Stimulated activated naive CD4-positive, alpha-beta T cell treated with Interleukin-2 at 50 U/mL for 16 hours (primary cell): ENCODE measurements at regions not wholly inside any gene's neighbourhood (a gene's known extent, or its start where the extent isn't known, plus 50 kb on each side); places are given as distances from the start of the nearest gene placed in this dataset.
"Not testable (repeated sequence)": the region's sequence is repeated elsewhere in the genome, so short reads cannot be mapped to it uniquely, and the experiment has no call there.

ENCODE experiments used
- DNase-seq: peaks from one replicate; lab custom pipeline; 2025; lab: John Stamatoyannopoulos, UW

GRCh38 chrX:1700757-1701156, 85.9 kb downstream of the ASMT start:
- no peak for DNase-seq

- not testable (repeated sequence) for DNase-seq
Measured at GRCh38 chrX:1701396-1701901, 86.6 kb downstream of the ASMT start.

DNA sequence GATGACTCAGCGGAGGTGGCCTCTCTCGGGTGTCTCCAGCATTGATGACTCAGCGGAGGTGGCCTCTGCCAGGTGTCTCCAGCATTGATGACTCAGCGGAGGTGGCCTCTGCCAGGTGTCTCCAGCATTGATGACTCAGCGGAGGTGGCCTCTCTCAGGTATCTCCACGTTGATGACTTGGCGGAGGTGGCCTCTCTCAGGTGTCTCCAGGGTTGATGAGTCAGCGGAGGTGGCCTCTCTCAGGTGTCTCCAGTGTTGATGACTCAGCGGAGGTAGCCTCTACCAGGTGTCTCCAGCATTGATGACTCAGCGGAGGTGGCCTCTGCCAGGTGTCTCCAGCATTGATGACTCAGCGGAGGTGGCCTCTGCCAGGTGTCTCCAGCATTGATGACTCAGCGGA, 87.3 kb downstream of the ASMT start:
- not testable (repeated sequence) for DNase-seq

DNA sequence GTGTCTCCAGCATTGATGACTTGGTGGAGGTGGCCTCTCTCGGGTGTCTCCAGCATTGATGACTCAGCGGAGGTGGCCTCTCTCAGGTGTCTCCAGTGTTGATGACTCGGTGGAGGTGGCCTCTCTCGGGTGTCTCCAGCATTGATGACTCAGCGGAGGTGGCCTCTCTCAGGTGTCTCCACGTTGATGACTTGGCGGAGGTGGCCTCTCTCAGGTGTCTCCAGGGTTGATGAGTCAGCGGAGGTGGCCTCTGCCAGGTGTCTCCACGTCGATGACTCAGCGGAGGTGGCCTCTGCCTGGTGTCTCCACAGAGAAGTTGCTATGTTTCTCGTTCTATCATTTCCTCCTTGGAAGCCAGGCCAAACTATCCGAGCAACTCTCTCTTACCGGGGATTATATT, 87.7 kb downstream of the ASMT start:
- DNase-seq, result not testable (repeated sequence)

- DNase-seq, result not testable (repeated sequence)
Measured at GRCh38 chrX:1709277-1709676, 94.4 kb downstream of the ASMT start.

DNA sequence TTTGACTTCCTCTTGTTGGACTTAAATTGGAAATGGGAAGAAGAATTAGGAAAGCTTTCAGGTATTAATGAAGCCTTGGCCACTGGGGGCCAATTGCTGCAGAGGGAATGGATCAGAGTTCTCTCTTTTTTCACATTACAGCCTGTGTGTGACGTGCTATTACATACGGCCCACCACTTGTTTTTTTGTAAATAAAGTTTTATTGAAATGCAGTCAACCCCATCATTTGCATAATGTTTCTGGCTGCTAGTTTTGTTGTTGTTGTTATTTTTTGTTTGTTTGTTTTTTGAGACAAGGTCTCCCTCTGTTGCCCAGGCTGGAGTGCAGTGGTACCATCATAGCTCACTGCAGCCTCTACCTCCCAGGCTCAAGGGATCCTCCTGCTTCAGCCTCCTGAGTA, 98.4 kb downstream of the ASMT start:
- DNase-seq, result no peak

DNA sequence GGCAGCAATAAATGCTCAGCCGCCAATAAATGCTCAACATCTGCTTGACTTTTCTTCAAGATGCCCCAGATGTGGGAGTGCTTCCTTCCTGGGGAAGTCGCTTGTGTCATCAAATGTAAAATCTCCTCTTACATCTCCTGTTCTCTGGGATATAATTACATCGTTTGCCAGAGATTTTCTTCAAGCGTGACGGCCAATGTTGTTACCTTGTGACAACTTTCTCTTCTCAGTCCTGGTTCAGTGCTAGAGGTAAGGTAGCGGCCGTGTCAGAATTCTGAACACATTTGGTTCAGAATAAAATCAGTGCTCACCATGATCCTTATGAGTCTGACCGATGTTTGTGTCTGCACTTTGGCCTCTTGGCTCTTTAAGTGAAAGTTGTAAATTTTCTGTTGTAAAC, 102.5 kb downstream of the ASMT start:
- DNase-seq, result no peak

GRCh38 chrX:1719270-1719669, 104.4 kb downstream of the ASMT start:
- no peak for DNase-seq

DNA sequence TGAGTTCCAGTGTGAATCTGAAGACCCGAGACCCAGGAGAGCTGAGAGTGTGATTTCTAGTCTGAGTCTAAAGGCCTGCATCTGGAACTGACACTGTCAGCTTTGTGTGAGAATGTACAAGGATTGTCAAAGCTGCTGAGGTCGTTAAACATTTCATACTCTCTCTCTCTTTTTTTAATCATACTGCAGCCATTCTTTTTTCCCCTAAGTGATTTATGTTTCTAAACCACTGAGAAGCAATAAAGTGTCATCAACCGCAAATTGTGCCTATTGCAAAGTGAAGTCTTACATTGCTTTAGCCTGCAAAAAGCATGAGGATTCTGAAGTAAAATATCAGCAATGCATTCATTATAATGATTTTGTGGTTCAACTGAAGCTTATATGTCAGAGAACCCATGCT, 106.0 kb downstream of the ASMT start:
- no peak for DNase-seq

- no peak for DNase-seq
Measured at GRCh38 chrX:1725472-1725871, 110.6 kb downstream of the ASMT start.

DNA sequence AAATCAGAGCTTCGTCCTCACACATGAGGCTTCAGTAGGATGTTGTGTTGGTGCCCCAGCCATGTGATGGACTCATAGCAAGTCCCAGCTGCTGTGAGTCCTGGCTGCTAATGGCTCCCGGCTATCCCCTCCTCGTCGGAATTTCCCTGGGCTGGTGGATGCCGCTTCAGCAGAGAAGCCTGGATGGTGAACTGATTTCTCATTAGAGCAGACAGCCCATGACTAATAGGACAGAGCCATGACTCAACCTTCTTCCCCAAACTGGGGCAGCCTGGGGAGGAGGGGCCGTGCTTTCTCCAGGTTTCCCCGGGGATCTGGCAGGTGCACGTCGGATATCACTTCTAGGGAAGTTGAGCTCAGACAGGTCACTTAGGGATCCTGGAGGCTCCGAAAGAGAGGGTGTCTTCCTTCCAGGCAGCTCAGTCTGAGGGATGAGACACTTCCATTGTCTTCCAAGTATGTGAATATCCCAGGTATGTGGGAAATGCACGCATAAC, 112.7 kb downstream of the ASMT start:
- DNase-seq, result no peak

DNA sequence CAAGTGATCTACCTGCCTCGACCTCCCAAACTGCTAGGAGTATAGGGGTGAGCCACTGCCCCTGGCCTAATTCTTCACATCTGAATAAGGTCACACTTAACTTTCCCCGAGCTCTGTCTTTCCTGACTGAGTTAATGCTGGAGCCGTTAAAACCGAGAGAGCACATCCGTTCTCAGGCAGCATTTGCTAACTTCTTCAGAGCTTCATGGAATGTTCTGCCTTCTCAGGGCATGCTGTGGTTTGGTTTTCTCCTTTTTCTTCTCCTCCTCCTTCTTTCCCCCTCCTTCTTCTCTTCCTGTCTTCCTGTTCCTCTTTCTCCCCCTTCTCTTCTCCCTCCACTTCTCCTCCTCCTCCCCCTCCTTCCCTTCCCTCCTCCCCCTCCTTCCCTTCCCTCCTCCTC, 119.9 kb downstream of the ASMT start:
- DNase-seq, result no peak

DNA sequence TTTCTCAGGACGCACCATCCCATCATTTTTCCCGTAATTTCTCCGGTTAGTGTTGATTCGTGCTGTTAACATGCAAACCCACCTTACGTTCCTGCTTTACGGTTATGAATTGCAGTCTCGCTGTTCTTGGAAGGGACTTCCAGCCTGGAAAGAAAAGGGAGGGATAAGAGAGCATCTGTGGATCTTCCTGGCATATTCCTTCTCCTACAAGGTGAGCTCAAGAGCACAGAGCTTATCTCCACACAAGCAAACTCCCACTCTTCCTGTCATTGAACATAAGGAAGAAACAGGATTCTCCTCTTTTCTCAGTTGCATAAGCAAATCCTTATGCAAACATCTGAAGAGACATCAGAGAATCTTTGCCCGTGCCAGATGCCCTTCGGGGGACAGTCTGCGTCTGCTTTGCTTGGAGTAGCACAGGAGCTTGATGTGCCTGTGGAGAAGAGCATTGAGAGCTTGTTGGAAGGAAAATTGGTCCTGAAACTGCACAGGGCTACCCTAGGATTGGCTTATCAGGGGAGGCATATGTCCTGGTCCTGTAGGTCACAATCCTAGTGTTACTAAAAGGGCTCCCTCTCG, 127.0 kb downstream of the ASMT start:
- DNase-seq, result no peak

- DNase-seq, result no peak
Measured at GRCh38 chrX:1743105-1743504, 128.2 kb downstream of the ASMT start.

- no peak for DNase-seq
Measured at GRCh38 chrX:1743663-1744062, 128.8 kb downstream of the ASMT start.

DNA sequence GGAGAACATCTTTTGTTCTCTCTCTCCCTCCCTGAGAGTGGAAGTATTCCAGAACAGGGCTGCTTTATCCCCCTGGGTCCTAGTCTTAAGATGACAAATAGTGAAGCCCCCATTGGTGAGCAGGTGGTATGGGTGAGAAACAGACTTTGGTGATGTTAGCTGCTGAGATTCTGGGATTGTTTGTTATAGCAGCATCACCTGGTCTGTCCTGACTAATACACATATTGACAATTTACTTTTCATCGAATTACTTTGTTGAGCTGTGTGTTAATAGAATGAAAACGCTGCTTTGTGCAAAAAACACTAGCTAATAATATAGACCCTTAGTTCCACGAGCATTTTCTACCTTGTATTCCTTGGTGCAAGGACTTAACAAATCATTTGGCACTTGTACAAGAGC, 133.5 kb downstream of the ASMT start:
- no peak for DNase-seq

DNA sequence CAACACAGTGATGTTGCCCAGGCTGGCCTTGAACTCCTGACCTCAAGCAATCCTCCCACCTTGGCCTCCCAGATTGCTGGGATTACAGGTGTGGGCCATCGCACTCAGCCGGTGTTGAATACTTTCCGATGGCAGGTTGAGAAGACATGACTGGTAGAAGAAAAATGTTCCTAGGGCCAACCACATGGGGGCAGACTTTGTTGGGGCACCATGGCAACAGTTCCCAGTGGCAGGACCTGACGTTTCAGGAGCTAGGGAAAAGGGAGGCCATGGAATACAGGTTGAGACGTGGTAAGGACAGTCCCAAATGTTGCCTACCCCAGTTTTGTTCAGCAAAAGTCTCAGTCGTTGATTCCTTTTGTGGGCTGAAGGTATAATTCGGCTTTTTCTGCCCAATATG, 134.6 kb downstream of the ASMT start:
- DNase-seq, result no peak

GRCh38 chrX:1750267-1750666, 135.4 kb downstream of the ASMT start:
- DNase-seq, result no peak

GRCh38 chrX:1751781-1752180, 136.9 kb downstream of the ASMT start:
- DNase-seq, result no peak

- not testable (repeated sequence) for DNase-seq
Measured at GRCh38 chrX:1752799-1753198, 137.9 kb downstream of the ASMT start.

DNA sequence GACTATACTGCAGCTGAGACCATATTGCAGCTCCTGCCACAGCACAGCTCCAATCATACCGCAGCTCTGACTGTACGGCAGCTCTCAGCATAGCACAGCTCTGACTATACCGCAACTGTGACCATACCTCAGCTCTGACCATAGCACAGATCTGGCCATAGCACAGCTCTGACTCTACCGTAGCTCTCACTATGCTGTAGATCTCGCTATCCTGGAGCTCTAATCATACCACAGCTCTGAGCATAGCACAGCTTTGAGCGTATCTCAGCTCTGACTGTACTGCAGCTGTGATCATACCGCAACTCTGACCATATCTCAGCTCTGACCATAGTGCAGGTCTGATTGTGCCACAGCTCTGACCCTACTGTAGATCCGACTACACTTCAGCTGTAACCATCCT, 139.2 kb downstream of the ASMT start:
- DNase-seq, result no peak

DNA sequence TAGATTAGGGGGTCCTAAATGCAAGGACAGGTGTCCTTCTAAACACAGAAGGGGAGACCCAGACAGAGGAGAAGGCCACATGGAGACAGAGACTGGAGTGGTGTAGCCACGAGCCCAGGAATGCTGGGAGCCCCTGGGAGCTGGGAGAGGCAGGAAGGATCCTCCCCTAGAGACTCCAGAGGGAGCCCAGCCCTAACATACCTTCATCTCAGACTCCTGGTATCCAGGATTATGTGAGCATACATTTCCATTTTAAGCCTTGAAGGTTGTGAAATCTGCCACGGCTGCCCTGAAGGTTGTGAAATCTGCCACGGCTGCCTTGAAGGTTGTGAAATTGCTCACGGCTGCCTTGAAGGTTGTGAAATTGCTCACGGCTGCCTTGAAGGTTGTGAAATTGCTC, 148.4 kb downstream of the ASMT start:
- DNase-seq, result no peak

DNA sequence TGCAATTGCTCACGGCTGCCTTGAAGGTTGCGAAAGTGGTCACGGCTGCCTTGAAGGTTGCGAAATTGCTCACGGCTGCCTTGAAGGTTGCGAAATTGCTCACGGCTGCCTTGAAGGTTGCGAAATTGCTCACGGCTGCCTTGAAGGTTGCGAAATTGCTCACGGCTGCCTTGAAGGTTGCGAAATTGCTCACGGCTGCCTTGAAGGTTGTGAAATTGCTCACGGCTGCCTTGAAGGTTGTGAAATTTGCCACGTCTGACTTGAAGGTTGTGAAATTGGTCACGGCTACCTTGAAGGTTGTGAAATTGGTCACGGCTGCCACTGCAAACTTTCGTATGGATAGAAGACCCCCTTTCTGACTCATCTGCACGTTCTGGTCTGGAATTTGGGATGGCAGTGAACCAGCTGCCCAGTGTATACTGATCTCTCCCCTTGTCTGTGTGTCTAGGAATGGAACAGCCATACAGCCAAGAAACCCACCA, 150.1 kb downstream of the ASMT start:
- peak; percentile 28 for DNase-seq

GRCh38 chrX:1767026-1767425, 152.2 kb downstream of the ASMT start:
- no peak for DNase-seq
